DND-41 (cell line): ENCODE measurements at regions not wholly inside any gene's neighbourhood (a gene's known extent, or its start where the extent isn't known, plus 50 kb on each side); places are given as distances from the start of the nearest gene placed in this dataset.

Experiments used
- ATAC-seq: fragments of 200-7000 bp; cut with Tn5 transposase; 3 replicates; pipeline ENCODE4 v1.9.1; 2021; ENCODE audit warnings: low read depth; ENCODE audit not compliant: insufficient read depth
- DNase-seq: peaks from one replicate; pipeline ENCODE4 v3.0.0-alpha.2; 2020
- H2AFZ ChIP-seq: 2 replicates; pipeline ENCODE4 v1.6.0; 2012; ENCODE audit warnings: low read depth, low read length
- H3K27ac ChIP-seq: 2 replicates; pipeline ENCODE4 v1.5.1; 2012; ENCODE audit warnings: low read length, inconsistent platforms
- H3K27me3 ChIP-seq: fragments of 200-600 bp; sonication (generic); 2 replicates; pipeline ENCODE4 v1.6.0; 2012; ENCODE audit warnings: low read length, mild to moderate bottlenecking, inconsistent platforms; ENCODE audit not compliant: insufficient read depth, poor library complexity
- H3K36me3 ChIP-seq: 2 replicates; pipeline ENCODE4 v1.5.1; 2012; ENCODE audit warnings: low read length, inconsistent platforms; ENCODE audit not compliant: insufficient read depth
- H3K4me1 ChIP-seq: 2 replicates; pipeline ENCODE4 v1.5.1; 2012; ENCODE audit warnings: mild to moderate bottlenecking, low read length; ENCODE audit not compliant: insufficient read depth
- H3K4me2 ChIP-seq: 2 replicates; pipeline ENCODE4 v1.6.0; 2012; ENCODE audit warnings: mild to moderate bottlenecking, moderate library complexity, low read length, inconsistent platforms; ENCODE audit not compliant: insufficient read depth
- H3K4me3 ChIP-seq, 2 experiments: fragments of 200-600 bp in 1 of 2; shearing (Covaris generic) in 1 of 2; 2 replicates each; pipeline ENCODE4 v1.5.1; 2012 to 2016; ENCODE audit warnings: inconsistent platforms in 2 of 2, low read length in 2 of 2, mild to moderate bottlenecking in 2 of 2, low read depth in 1 of 2, moderate library complexity in 1 of 2
- H3K79me2 ChIP-seq: 2 replicates; pipeline ENCODE4 v1.6.0; 2012; ENCODE audit warnings: low read length, inconsistent platforms; ENCODE audit not compliant: insufficient read depth
- H3K9ac ChIP-seq: 2 replicates; pipeline ENCODE4 v1.6.0; 2012; ENCODE audit warnings: low read depth, mild to moderate bottlenecking, inconsistent platforms, low read length, moderate library complexity
- H3K9me3 ChIP-seq: 2 replicates; pipeline ENCODE4 v1.5.1; 2012; ENCODE audit warnings: low read length, moderate library complexity, mild to moderate bottlenecking, inconsistent platforms; ENCODE audit not compliant: insufficient read depth, severe bottlenecking
- H4K20me1 ChIP-seq: 2 replicates; pipeline ENCODE4 v1.6.0; 2012; ENCODE audit warnings: low read length; ENCODE audit not compliant: insufficient read depth
- CTCF ChIP-seq: IDR thresholded peaks from 2 replicates; pipeline ENCODE4 v1.5.1; 2012; ENCODE audit warnings: borderline replicate concordance, low read length, moderate library complexity, mild to moderate bottlenecking; ENCODE audit not compliant: poor library complexity, severe bottlenecking; ENCODE audit errors: extremely low read depth
- EZH2 ChIP-seq: IDR thresholded peaks from 3 replicates; pipeline ENCODE4 v1.6.1; 2012; ENCODE audit warnings: borderline replicate concordance, low read depth, mild to moderate bottlenecking, moderate library complexity, low read length, inconsistent platforms; ENCODE audit not compliant: severe bottlenecking

DNA sequence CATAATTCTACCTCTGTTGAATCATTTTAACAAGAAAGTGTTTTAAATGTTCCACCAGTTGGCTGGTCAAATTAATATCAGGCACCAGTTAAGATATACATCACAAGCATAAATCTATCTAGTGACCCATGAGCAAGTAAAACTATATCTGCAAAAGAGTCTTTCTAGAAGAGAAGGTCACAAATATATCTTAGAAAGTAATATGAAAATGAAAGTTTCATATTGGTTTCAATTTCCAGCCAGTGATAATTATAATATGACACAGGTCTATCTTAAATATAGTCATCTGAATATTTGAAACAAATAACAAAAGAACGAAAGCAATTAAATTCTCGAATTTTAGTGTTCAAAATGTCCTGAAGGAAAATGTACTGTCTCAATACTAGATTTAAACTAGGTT, 282.5 kb upstream of the KYNU start:
- ATAC-seq (no peak), DNase-seq (no peak)
- TF ChIP-seq CTCF (no peak), EZH2 (no peak)

DNA sequence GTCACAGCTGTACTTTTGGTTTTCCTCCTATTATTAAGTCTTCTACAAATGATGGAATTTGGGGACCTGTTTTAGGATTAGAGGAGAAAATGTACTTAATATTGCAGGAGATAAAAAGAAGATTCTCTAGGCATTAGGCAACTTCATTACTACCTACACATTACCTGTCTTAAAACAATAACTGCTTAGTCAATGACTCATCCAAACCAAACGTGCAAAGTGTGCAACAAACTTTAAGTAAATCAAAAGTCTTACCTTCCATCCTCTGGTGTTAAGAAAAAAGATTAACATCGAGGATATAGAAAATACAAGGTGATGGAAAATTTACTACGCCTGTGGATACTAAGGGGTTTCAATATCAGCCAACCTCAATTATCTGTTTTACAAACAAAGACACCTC, 285.3 kb upstream of the KYNU start:
- no peak for DNase-seq
- H3K36me3 ChIP-seq = no peaks in the 10 kb centered on the region
- ATAC-seq = no peak
- H3K79me2 ChIP-seq = no peaks in the 10 kb centered on the region
- no peak overlapping the region for H2AFZ ChIP-seq
- H3K9me3 ChIP-seq = no peaks in the 10 kb centered on the region
- no peak overlapping the region for H3K27ac ChIP-seq
- TF ChIP-seq EZH2 (no peak), CTCF (no peak)
- H3K4me3 ChIP-seq = no peak overlapping the region
- H3K27me3 ChIP-seq = no peaks in the 10 kb centered on the region
- H4K20me1 ChIP-seq = no peaks in the 10 kb centered on the region
- no peak overlapping the region for H3K4me2 ChIP-seq
- no peaks in the 10 kb centered on the region for H3K4me1 ChIP-seq
- H3K9ac ChIP-seq = no peak overlapping the region

More for the DNA sequence above, 282.5 kb upstream of the KYNU start:
- no peak overlapping the region for H3K27ac ChIP-seq
- no peak overlapping the region for H3K4me3 ChIP-seq
- no peaks in the 10 kb centered on the region for H3K4me1 ChIP-seq
- no peak overlapping the region for H2AFZ ChIP-seq
- H3K4me2 ChIP-seq = no peak overlapping the region
- H3K36me3 ChIP-seq = no peaks in the 10 kb centered on the region
- H3K9me3 ChIP-seq = no peaks in the 10 kb centered on the region
- no peak overlapping the region for H3K9ac ChIP-seq
- peaks cover 3% of the 10 kb centered on the region for H3K27me3 ChIP-seq
- H3K79me2 ChIP-seq = no peaks in the 10 kb centered on the region
- no peaks in the 10 kb centered on the region for H4K20me1 ChIP-seq

DNA sequence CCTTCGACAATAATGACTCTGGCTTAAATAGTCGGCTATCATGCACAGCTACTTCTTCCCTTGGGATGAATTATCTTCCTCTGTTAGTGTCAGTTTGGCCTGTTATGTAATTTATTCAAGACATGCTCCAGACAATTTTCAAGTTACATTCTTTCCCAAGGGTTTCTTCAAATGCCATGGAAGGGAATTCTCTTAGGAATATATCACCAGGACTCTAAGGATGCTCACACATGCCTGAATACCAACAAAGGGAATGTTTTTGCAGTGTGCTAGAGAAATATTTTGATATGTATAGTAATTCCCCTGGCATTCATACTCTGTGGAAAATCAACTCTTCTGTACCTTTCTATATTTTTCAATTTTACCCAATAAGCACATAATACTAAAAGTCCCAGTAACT, 286.0 kb upstream of the KYNU start:
- ATAC-seq (no peak), DNase-seq (no peak)
- Histone ChIP-seq H4K20me1 (no peaks in the 10 kb centered on the region), H3K9ac (no peak overlapping the region), H3K27me3 (no peaks in the 10 kb centered on the region), H2AFZ (no peak overlapping the region), H3K27ac (no peak overlapping the region), H3K4me2 (no peak overlapping the region), H3K79me2 (no peaks in the 10 kb centered on the region), H3K4me3 (no peak overlapping the region), H3K4me1 (no peaks in the 10 kb centered on the region), H3K9me3 (no peaks in the 10 kb centered on the region), H3K36me3 (no peaks in the 10 kb centered on the region)
- TF ChIP-seq EZH2 = no peak

DNA sequence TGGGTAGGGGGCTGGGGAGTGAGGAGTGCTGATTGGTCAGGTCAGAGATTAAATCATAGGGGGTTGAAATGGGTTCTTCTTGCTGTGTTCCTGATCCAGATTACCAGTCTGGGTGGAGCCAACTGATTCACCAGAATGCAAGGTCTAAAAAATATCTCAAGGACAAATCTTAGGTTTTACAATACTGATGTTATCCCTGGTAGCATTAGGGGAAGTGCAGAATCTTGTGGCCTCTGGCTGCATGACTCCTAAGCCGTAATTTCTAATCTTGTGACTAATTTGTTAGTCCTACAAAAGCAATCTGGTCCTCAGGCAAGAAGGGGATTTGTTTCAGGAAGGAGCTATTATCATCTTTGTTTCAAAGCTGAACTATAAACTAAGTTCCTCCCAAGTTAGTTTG, 289.2 kb upstream of the KYNU start:
- Histone ChIP-seq H4K20me1 (no peaks in the 10 kb centered on the region), H3K27me3 (no peaks in the 10 kb centered on the region), H3K9ac (no peak overlapping the region), H3K27ac (no peak overlapping the region), H3K36me3 (no peaks in the 10 kb centered on the region), H2AFZ (no peak overlapping the region), H3K4me1 (no peaks in the 10 kb centered on the region), H3K79me2 (no peaks in the 10 kb centered on the region), H3K4me3 (no peak overlapping the region), H3K4me2 (no peak overlapping the region), H3K9me3 (no peaks in the 10 kb centered on the region)
- no peak for DNase-seq
- ATAC-seq = no peak
- TF ChIP-seq CTCF (no peak), EZH2 (no peak)
